ENCODE measurements at regions not wholly inside any gene's neighbourhood (a gene's known extent, or its start where the extent isn't known, plus 50 kb on each side); places are given as distances from the start of the nearest gene placed in this dataset.
A peak's percentile ranks its signal among the peaks of the same experiment; 100 is the strongest.

GRCh38 chr4:138085736-138086305, 156.3 kb downstream of the SLC7A11 start:
- peak; percentile 48 for DNase-seq

GRCh38 chr4:138078751-138079520, 163.2 kb downstream of the SLC7A11 start:
- no peak for DNase-seq

GRCh38 chr4:138078253-138078652, 163.9 kb downstream of the SLC7A11 start:
- no peak for DNase-seq

GRCh38 chr4:138076561-138076960, 165.6 kb downstream of the SLC7A11 start:
- DNase-seq, result no peak

GRCh38 chr4:138070816-138071215, 171.3 kb downstream of the SLC7A11 start:
- DNase-seq, result no peak

- no peak for DNase-seq
Observed at GRCh38 chr4:138063581-138063980, 178.6 kb downstream of the SLC7A11 start.

GRCh38 chr4:138062929-138063328, 179.2 kb downstream of the SLC7A11 start:
- no peak for DNase-seq

GRCh38 chr4:138056541-138056940, 185.6 kb downstream of the SLC7A11 start:
- no peak for DNase-seq

- no peak for DNase-seq
Observed at GRCh38 chr4:138055890-138056289, 186.3 kb downstream of the SLC7A11 start.

- DNase-seq, result peak; percentile 13
Observed at GRCh38 chr4:138053641-138054301, 188.4 kb downstream of the SLC7A11 start.

GRCh38 chr4:138052806-138053632, 189.1 kb downstream of the SLC7A11 start:
- DNase-seq, result no peak

GRCh38 chr4:138051157-138051556, 191.0 kb downstream of the SLC7A11 start:
- DNase-seq, result no peak

- no peak for DNase-seq
Observed at GRCh38 chr4:138050601-138051000, 191.5 kb downstream of the SLC7A11 start.

- no peak for DNase-seq
Observed at GRCh38 chr4:138049355-138049754, 192.8 kb downstream of the SLC7A11 start.

GRCh38 chr4:138047290-138047689, 194.9 kb downstream of the SLC7A11 start:
- DNase-seq, result no peak

- DNase-seq, result no peak
Observed at GRCh38 chr4:138045036-138045435, 197.1 kb downstream of the SLC7A11 start.

- DNase-seq, result no peak
Observed at GRCh38 chr4:138039010-138039409, 203.1 kb downstream of the SLC7A11 start.

GRCh38 chr4:138037696-138038095, 204.5 kb downstream of the SLC7A11 start:
- peak; percentile 46 for DNase-seq

- DNase-seq, result peak; percentile 20
Observed at GRCh38 chr4:138035781-138036258, 206.3 kb downstream of the SLC7A11 start.

- DNase-seq, result no peak
Observed at GRCh38 chr4:138034871-138035270, 207.3 kb downstream of the SLC7A11 start.

GRCh38 chr4:138032222-138032621, 209.9 kb downstream of the SLC7A11 start:
- DNase-seq, result no peak

GRCh38 chr4:138030375-138030774, 211.8 kb downstream of the SLC7A11 start:
- DNase-seq, result no peak
